Fibroblast of lung (primary cell): ENCODE measurements at regions not wholly inside any gene's neighbourhood (a gene's known extent, or its start where the extent isn't known, plus 50 kb on each side); places are given as distances from the start of the nearest gene placed in this dataset.

Experiments used
- DNase-seq, 2 donors: peaks; one replicate each; pipeline versions ENCODE4 v3.0.0 to v3.0.0-alpha.2; 2010; ENCODE audit warnings: low read depth in 2 of 2
- H2AFZ ChIP-seq: 2 replicates; pipeline ENCODE4 v1.5.1; 2012; ENCODE audit warnings: low read length, control low read depth, inconsistent platforms
- H3K27ac ChIP-seq: 2 replicates; pipeline ENCODE4 v1.5.1; 2011; ENCODE audit warnings: low read length, control low read depth; ENCODE audit not compliant: insufficient read depth
- H3K27me3 ChIP-seq: 2 replicates; pipeline ENCODE4 v1.5.1; 2011; ENCODE audit warnings: mild to moderate bottlenecking, low read length; ENCODE audit not compliant: control insufficient read depth, insufficient read depth
- H3K36me3 ChIP-seq: 2 replicates; pipeline ENCODE4 v1.5.1; 2011; ENCODE audit warnings: low read length; ENCODE audit not compliant: control insufficient read depth, insufficient read depth
- H3K4me1 ChIP-seq: 2 replicates; pipeline ENCODE4 v1.5.1; 2011; ENCODE audit warnings: low read length; ENCODE audit not compliant: control insufficient read depth, insufficient read depth; ENCODE audit errors: extremely low read depth
- H3K4me2 ChIP-seq: 2 replicates; pipeline ENCODE4 v1.5.1; 2011; ENCODE audit warnings: low read length, control low read depth; ENCODE audit not compliant: insufficient read depth; ENCODE audit errors: extremely low read depth
- H3K4me3 ChIP-seq, 4 experiments: fragments of 200-600 bp in 1 of 4; sonication (generic) in 1 of 4; replicated peaks in 1 of 4; 2 replicates each; pipeline ENCODE4 v1.5.1; 2011 to 2016; ENCODE audit warnings: low read length in 4 of 4, low read depth in 3 of 4, mild to moderate bottlenecking in 3 of 4, control low read depth in 2 of 4, inconsistent platforms in 1 of 4, mixed read lengths in 1 of 4; ENCODE audit not compliant: insufficient read depth in 1 of 4; ENCODE audit errors: control extremely low read depth in 1 of 4
- H3K79me2 ChIP-seq: 2 replicates; pipeline ENCODE4 v1.5.1; 2012; ENCODE audit warnings: mild to moderate bottlenecking, low read length, inconsistent platforms; ENCODE audit not compliant: control insufficient read depth, insufficient read depth
- H3K9ac ChIP-seq: 2 replicates; pipeline ENCODE4 v1.5.1; 2011; ENCODE audit warnings: mild to moderate bottlenecking, low read length, control low read depth; ENCODE audit not compliant: insufficient read depth
- H3K9me3 ChIP-seq: 2 replicates; pipeline ENCODE4 v1.5.1; 2012; ENCODE audit warnings: low read depth, low read length; ENCODE audit not compliant: control insufficient read depth, insufficient read depth
- H4K20me1 ChIP-seq: 2 replicates; pipeline ENCODE4 v1.5.1; 2011; ENCODE audit warnings: low read length; ENCODE audit not compliant: control insufficient read depth, insufficient read depth; ENCODE audit errors: extremely low read depth
- CTCF ChIP-seq, 2 donors: IDR thresholded peaks in 1 of 2; conservative IDR thresholded peaks in 1 of 2; 1 replicate in 1 of 2; 2 replicates in 1 of 2; pipeline ENCODE4 v1.5.1; 2011 to 2012; ENCODE audit warnings: low read length in 2 of 2, control low read depth in 1 of 2, inconsistent platforms in 1 of 2, low read depth in 1 of 2, mild to moderate bottlenecking in 1 of 2
- EZH2 ChIP-seq: IDR thresholded peaks from 2 replicates; pipeline ENCODE4 v1.5.1; 2012; ENCODE audit warnings: low read length, control low read depth, mild to moderate bottlenecking; ENCODE audit errors: missing control alignments

GRCh38 chr5:2542821-2543220, 208.7 kb downstream of the IRX2 start:
- no peaks in the 10 kb centered on the region for H3K79me2 ChIP-seq
- no peak for TF ChIP-seq EZH2
- no peak for TF ChIP-seq CTCF (conservative IDR thresholded peaks at IDR 0.05 in 1 of 2, IDR thresholded peaks at IDR 0.05 in 1 of 2; ENCODE audit: low read depth in 1 of 2, low read length in 2 of 2)
- H4K20me1 ChIP-seq, result no peaks in the 10 kb centered on the region
- DNase-seq, result no peak
- no peak overlapping the region for H2AFZ ChIP-seq
- H3K4me2 ChIP-seq, result no peak overlapping the region
- no peak overlapping the region for H3K4me3 ChIP-seq
- H3K9ac ChIP-seq, result no peak overlapping the region
- H3K36me3 ChIP-seq, result no peaks in the 10 kb centered on the region
- H3K9me3 ChIP-seq, result peaks cover 2% of the 10 kb centered on the region
- H3K27me3 ChIP-seq, result no peaks in the 10 kb centered on the region
- H3K27ac ChIP-seq, result no peak overlapping the region
- H3K4me1 ChIP-seq, result no peaks in the 10 kb centered on the region

- Histone ChIP-seq H3K4me2 (no peak overlapping the region), H3K27me3 (no peaks in the 10 kb centered on the region), H3K4me1 (no peaks in the 10 kb centered on the region), H3K36me3 (no peaks in the 10 kb centered on the region), H3K9me3 (peaks cover 2% of the 10 kb centered on the region), H3K4me3 (no peak overlapping the region), H2AFZ (no peak overlapping the region), H4K20me1 (no peaks in the 10 kb centered on the region), H3K27ac (no peak overlapping the region), H3K9ac (no peak overlapping the region), H3K79me2 (no peaks in the 10 kb centered on the region)
- TF ChIP-seq EZH2, result no peak
- TF ChIP-seq CTCF (conservative IDR thresholded peaks at IDR 0.05 in 1 of 2, IDR thresholded peaks at IDR 0.05 in 1 of 2; ENCODE audit: low read depth in 1 of 2, low read length in 2 of 2), result no peak
- DNase-seq, result no peak
Measured at GRCh38 chr5:2542026-2542425, 209.5 kb downstream of the IRX2 start.

GRCh38 chr5:2538169-2538568, 213.3 kb downstream of the IRX2 start:
- no peaks in the 10 kb centered on the region for H3K79me2 ChIP-seq
- H3K27me3 ChIP-seq, result no peaks in the 10 kb centered on the region
- no peak overlapping the region for H3K27ac ChIP-seq
- H3K4me2 ChIP-seq, result no peak overlapping the region
- H3K36me3 ChIP-seq, result no peaks in the 10 kb centered on the region
- H4K20me1 ChIP-seq, result no peaks in the 10 kb centered on the region
- H2AFZ ChIP-seq, result no peak overlapping the region
- peaks cover 2% of the 10 kb centered on the region for H3K9me3 ChIP-seq
- TF ChIP-seq EZH2, result no peak
- DNase-seq, result no peak
- H3K9ac ChIP-seq, result no peak overlapping the region
- H3K4me3 ChIP-seq, result no peak overlapping the region
- H3K4me1 ChIP-seq, result no peaks in the 10 kb centered on the region
